ENCODE measurements at regions not wholly inside any gene's neighbourhood (a gene's known extent, or its start where the extent isn't known, plus 50 kb on each side); places are given as distances from the start of the nearest gene placed in this dataset.

DNA sequence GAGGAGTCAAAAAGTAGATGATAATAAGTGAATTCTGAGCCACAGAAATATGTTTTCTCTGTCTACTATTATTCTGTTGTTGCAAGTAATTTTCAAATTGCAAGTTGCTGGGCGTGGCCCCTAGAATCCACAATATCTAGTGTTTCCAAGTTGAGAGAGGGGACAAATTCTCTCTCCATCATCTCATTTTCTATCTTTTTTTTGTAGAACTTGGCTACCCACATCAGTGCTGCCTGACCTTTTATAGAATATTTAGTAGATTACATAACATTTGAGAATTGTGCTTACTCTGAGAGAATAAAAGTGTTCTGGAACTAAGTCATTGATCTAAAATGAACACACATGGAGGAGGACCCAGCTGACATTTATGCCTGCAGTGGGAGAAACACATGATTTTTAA, 110.9 kb upstream of the CSNK1A1L start:
- Histone ChIP-seq H3K4me2 (ENCODE audit: low read length) (no peak overlapping the region), H2AFZ (ENCODE audit: low read length) (no peak overlapping the region), H3K4me1 (ENCODE audit: insufficient read depth, low read length, severe bottlenecking) (no peaks in the 10 kb centered on the region), H3K27ac (ENCODE audit: low read depth, low read length, poor library complexity, severe bottlenecking) (no peak overlapping the region), H3K9me2 (ENCODE audit: low read depth, low read length) (no peaks in the 10 kb centered on the region), H4K20me1 (ENCODE audit: insufficient read depth, low read length) (no peaks in the 10 kb centered on the region), H3K9me3 (ENCODE audit: low read length) (no peaks in the 10 kb centered on the region), H3K79me2 (ENCODE audit: insufficient read depth, low read length) (no peaks in the 10 kb centered on the region), H3K27me3 (ENCODE audit: insufficient read depth, low read length) (no peaks in the 10 kb centered on the region), H3K36me3 (ENCODE audit: insufficient read depth, low read length) (no peaks in the 10 kb centered on the region), H3F3A (ENCODE audit: insufficient read depth, low read length) (no peaks in the 10 kb centered on the region), H3K9ac (ENCODE audit: low read length) (no peak overlapping the region), H3K4me3 (ENCODE audit: low read depth, low read length, poor library complexity, severe bottlenecking) (no peak overlapping the region)
- TF ChIP-seq, protein P1, sequence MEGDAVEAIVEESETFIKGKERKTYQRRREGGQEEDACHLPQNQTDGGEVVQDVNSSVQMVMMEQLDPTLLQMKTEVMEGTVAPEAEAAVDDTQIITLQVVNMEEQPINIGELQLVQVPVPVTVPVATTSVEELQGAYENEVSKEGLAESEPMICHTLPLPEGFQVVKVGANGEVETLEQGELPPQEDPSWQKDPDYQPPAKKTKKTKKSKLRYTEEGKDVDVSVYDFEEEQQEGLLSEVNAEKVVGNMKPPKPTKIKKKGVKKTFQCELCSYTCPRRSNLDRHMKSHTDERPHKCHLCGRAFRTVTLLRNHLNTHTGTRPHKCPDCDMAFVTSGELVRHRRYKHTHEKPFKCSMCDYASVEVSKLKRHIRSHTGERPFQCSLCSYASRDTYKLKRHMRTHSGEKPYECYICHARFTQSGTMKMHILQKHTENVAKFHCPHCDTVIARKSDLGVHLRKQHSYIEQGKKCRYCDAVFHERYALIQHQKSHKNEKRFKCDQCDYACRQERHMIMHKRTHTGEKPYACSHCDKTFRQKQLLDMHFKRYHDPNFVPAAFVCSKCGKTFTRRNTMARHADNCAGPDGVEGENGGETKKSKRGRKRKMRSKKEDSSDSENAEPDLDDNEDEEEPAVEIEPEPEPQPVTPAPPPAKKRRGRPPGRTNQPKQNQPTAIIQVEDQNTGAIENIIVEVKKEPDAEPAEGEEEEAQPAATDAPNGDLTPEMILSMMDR (IDR thresholded peaks at IDR 0.05; ENCODE audit: low read length) = no peak
- no peak for TF ChIP-seq EZH2 (IDR thresholded peaks at IDR 0.05; ENCODE audit: borderline replicate concordance, low read length)

DNA sequence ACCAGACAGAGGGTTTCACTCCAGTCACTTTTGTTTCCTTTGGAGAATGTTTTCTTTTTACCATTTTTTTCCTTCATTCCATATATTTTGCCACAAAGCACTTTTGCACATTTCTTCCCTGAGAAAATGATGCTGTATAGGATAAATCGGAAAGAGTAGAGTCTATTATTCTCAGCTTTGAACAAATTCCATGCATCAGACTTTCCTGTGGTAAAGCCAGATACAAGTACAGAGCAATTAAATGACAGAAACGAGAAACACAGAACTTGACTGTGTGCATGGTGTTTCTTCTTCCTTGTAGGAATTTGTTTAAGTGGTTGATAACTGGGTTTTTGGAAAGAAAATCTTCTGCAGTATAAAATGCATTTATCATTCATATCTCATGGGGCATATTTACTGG, 107.4 kb upstream of the CSNK1A1L start:
- Histone ChIP-seq H3K27me3 (ENCODE audit: insufficient read depth, low read length) (no peaks in the 10 kb centered on the region), H3K4me2 (ENCODE audit: low read length) (no peak overlapping the region)

DNA sequence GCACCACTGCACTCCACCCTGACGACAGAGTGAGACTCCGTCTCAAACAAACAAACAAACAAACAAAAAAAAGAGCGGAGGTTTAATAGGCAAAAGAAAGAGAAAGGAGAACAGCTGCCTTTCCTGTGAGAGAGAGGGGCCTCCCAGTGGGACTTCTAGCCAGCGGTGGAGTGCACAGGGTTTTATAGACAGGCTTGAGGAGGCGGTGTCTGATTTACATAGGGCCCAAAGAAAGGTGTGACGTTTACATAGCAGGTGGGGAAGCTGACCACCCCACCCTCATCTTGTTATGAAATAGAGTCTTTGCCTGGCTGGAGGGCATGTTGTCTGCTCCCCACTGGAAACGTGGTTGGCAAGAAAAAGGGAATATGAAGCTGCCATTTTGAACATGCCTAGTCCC, 106.0 kb upstream of the CSNK1A1L start:
- no peak overlapping the region for H3K4me3 ChIP-seq (ENCODE audit: low read depth, low read length, poor library complexity, severe bottlenecking)
- H3K79me2 ChIP-seq (ENCODE audit: insufficient read depth, low read length) = no peaks in the 10 kb centered on the region
- H3K27ac ChIP-seq (ENCODE audit: low read depth, low read length, poor library complexity, severe bottlenecking) = no peak overlapping the region
- no peak overlapping the region for H2AFZ ChIP-seq (ENCODE audit: low read length)
- no peaks in the 10 kb centered on the region for H3K4me1 ChIP-seq (ENCODE audit: insufficient read depth, low read length, severe bottlenecking)
- no peaks in the 10 kb centered on the region for H3F3A ChIP-seq (ENCODE audit: insufficient read depth, low read length)
- no peaks in the 10 kb centered on the region for H3K36me3 ChIP-seq (ENCODE audit: insufficient read depth, low read length)
- H3K9ac ChIP-seq (ENCODE audit: low read length) = no peak overlapping the region
- H3K9me2 ChIP-seq (ENCODE audit: low read depth, low read length) = no peaks in the 10 kb centered on the region
- no peak overlapping the region for H3K4me2 ChIP-seq (ENCODE audit: low read length)
- no peak for TF ChIP-seq EZH2 (IDR thresholded peaks at IDR 0.05; ENCODE audit: borderline replicate concordance, low read length)
- TF ChIP-seq, protein P1 (IDR thresholded peaks at IDR 0.05; ENCODE audit: low read length) = no peak
- no peaks in the 10 kb centered on the region for H3K9me3 ChIP-seq (ENCODE audit: low read length)
- no peaks in the 10 kb centered on the region for H4K20me1 ChIP-seq (ENCODE audit: insufficient read depth, low read length)
- H3K27me3 ChIP-seq (ENCODE audit: insufficient read depth, low read length) = no peaks in the 10 kb centered on the region

More for the DNA sequence above, 107.4 kb upstream of the CSNK1A1L start:
- TF ChIP-seq EZH2 (IDR thresholded peaks at IDR 0.05; ENCODE audit: borderline replicate concordance, low read length) = no peak
- TF ChIP-seq, protein P1 (IDR thresholded peaks at IDR 0.05; ENCODE audit: low read length) = no peak
- no peaks in the 10 kb centered on the region for H3K9me3 ChIP-seq (ENCODE audit: low read length)
- no peak overlapping the region for H3K27ac ChIP-seq (ENCODE audit: low read depth, low read length, poor library complexity, severe bottlenecking)
- no peak overlapping the region for H3K4me3 ChIP-seq (ENCODE audit: low read depth, low read length, poor library complexity, severe bottlenecking)
- H2AFZ ChIP-seq (ENCODE audit: low read length) = no peak overlapping the region
- no peaks in the 10 kb centered on the region for H3K79me2 ChIP-seq (ENCODE audit: insufficient read depth, low read length)
- no peaks in the 10 kb centered on the region for H4K20me1 ChIP-seq (ENCODE audit: insufficient read depth, low read length)
- no peaks in the 10 kb centered on the region for H3K4me1 ChIP-seq (ENCODE audit: insufficient read depth, low read length, severe bottlenecking)
- no peaks in the 10 kb centered on the region for H3F3A ChIP-seq (ENCODE audit: insufficient read depth, low read length)
- no peaks in the 10 kb centered on the region for H3K36me3 ChIP-seq (ENCODE audit: insufficient read depth, low read length)
- no peaks in the 10 kb centered on the region for H3K9me2 ChIP-seq (ENCODE audit: low read depth, low read length)
- H3K9ac ChIP-seq (ENCODE audit: low read length) = no peak overlapping the region
